Motor neuron (in vitro differentiated cells): ENCODE measurements at regions not wholly inside any gene's neighbourhood (a gene's known extent, or its start where the extent isn't known, plus 50 kb on each side); places are given as distances from the start of the nearest gene placed in this dataset.

ENCODE experiments used
- ATAC-seq, 8 experiments: fragments of 200-7000 bp; cut with Tn5 transposase; replicated peaks in 6 of 8; 2 replicates each; pipeline ENCODE4 v1.8.0; 2021; ENCODE audit warnings: mild to moderate bottlenecking in 8 of 8, moderate library complexity in 8 of 8
- H3K27ac ChIP-seq, 2 donors: fragments of 250-450 bp; sonication (Bioruptor Pico); 2 replicates each; pipeline ENCODE4 v1.9.0; 2021; ENCODE audit warnings: antibody characterized with exemption in 2 of 2, mild to moderate bottlenecking in 2 of 2, moderate library complexity in 1 of 2
- H3K4me1 ChIP-seq, 2 donors: fragments of 250-450 bp; sonication (Bioruptor Pico); replicated peaks in 1 of 2; 2 replicates each; pipeline ENCODE4 v1.6.1; 2021; ENCODE audit warnings: antibody characterized with exemption in 2 of 2, mild to moderate bottlenecking in 2 of 2, moderate library complexity in 1 of 2
- H3K4me3 ChIP-seq, 5 donors: fragments of 250-450 bp; sonication (Bioruptor Pico); 2 replicates each; pipeline ENCODE4 v1.9.0; 2021; ENCODE audit warnings: antibody characterized with exemption in 5 of 5, mild to moderate bottlenecking in 5 of 5, moderate library complexity in 4 of 5
- WGBS, 10 experiments: fragments of 450-650 bp; shearing (Covaris generic); methylation state at CpG; one replicate each; pipeline ENCODE4 v1.0.0; 2022; 5-methylcytosine and 5-hydroxymethylcytosine counted together
- in situ Hi-C, 9 experiments: fragments of 400-800 bp; cut with MboI; loops; one replicate each; pipeline ENCODE4 v1.15.0; 2021; ENCODE audit warnings: low sequenced_read_pairs in 9 of 9, low pct_unique_long_range_greater_than_20kb in 2 of 9; ENCODE audit not compliant: unreplicated experiment in 9 of 9

GRCh38 chr13:103236213-103236612 is 170.0 kb upstream of the SLC10A2 start:
- in situ Hi-C loops: no loop called here
- no peak overlapping the region for H3K27ac ChIP-seq
- WGBS, 10 experiments: 0 to 100% (median 50%) methylated on average over 1 to 2 of the region's 2 CpGs; no CpG with 5 or more reads in 4 of the 10 experiments
- H3K4me1 ChIP-seq: no peaks in the 10 kb centered on the region
- ATAC-seq: peak in 1 of 8 experiments; percentile 50
- no peak overlapping the region for H3K4me3 ChIP-seq

GRCh38 chr13:103229674-103230073 is 163.5 kb upstream of the SLC10A2 start:
- in situ Hi-C loops: no loop called here
- no peak overlapping the region for H3K27ac ChIP-seq
- ATAC-seq: no peak
- no peak overlapping the region for H3K4me3 ChIP-seq
- H3K4me1 ChIP-seq: no peaks in the 10 kb centered on the region
- 0 to 100% (median 69%) methylated on average over 1 of the region's 1 CpG; no CpG with 5 or more reads in 2 of the 10 experiments for WGBS, 10 experiments

GRCh38 chr13:103224804-103225203 is 158.6 kb upstream of the SLC10A2 start:
- 0 to 100% (median 27%) methylated on average over 1 to 4 of the region's 4 CpGs; no CpG with 5 or more reads in 2 of the 10 experiments for WGBS, 10 experiments
- ATAC-seq: no peak

GRCh38 chr13:103222683-103223082 is 156.5 kb upstream of the SLC10A2 start:
- no peaks in the 10 kb centered on the region for H3K4me1 ChIP-seq
- WGBS, 10 experiments: 13 to 94% (median 80%) methylated on average over 1 to 4 of the region's 4 CpGs
- H3K27ac ChIP-seq: no peak overlapping the region
- no peak overlapping the region for H3K4me3 ChIP-seq
- ATAC-seq: no peak
- in situ Hi-C loops: no loop called here

More at GRCh38 chr13:103224804-103225203, 158.6 kb upstream of the SLC10A2 start:
- Histone ChIP-seq H3K4me1 (no peaks in the 10 kb centered on the region), H3K27ac (no peak overlapping the region), H3K4me3 (no peak overlapping the region)
- in situ Hi-C loops: no loop called here

- in situ Hi-C loops: no loop called here
- H3K4me1 ChIP-seq: peaks cover 0 to 3% of the 10 kb centered on the region in 2 donors
- H3K4me3 ChIP-seq: no peak overlapping the region
- ATAC-seq: no peak
- no peak overlapping the region for H3K27ac ChIP-seq
- WGBS, 10 experiments: 0 to 100% (median 87%) methylated on average over 1 of the region's 1 CpG
Observed at GRCh38 chr13:103218253-103218652, 152.0 kb upstream of the SLC10A2 start.

- ATAC-seq: peak in 5 of 8 experiments; percentile 31 to 71 (median 50)
- Histone ChIP-seq H3K4me1 (peaks cover 0 to 17% of the 10 kb centered on the region in 2 donors), H3K4me3 (no peak overlapping the region), H3K27ac (no peak overlapping the region)
- 0 to 89% (median 35%) methylated on average over 1 to 6 of the region's 7 CpGs; no CpG with 5 or more reads in 2 of the 10 experiments for WGBS, 10 experiments
- in situ Hi-C loops: no loop called here
Observed at GRCh38 chr13:103213152-103213551, 146.9 kb upstream of the SLC10A2 start.

- Histone ChIP-seq H3K27ac (no peak overlapping the region), H3K4me3 (no peak overlapping the region), H3K4me1 (peaks cover 0 to 17% of the 10 kb centered on the region in 2 donors)
- WGBS, 10 experiments: 5 to 96% (median 71%) methylated on average over 3 to 4 of the region's 4 CpGs
- ATAC-seq: no peak
- in situ Hi-C loops: no loop called here
Observed at GRCh38 chr13:103210348-103210747, 144.1 kb upstream of the SLC10A2 start.

GRCh38 chr13:103203735-103204330 is 137.6 kb upstream of the SLC10A2 start:
- no peaks in the 10 kb centered on the region for H3K4me1 ChIP-seq
- no peak for ATAC-seq
- no peak overlapping the region for H3K27ac ChIP-seq
- no peak overlapping the region for H3K4me3 ChIP-seq
- in situ Hi-C loops: no loop called here

GRCh38 chr13:103200118-103200885 is 134.1 kb upstream of the SLC10A2 start:
- Histone ChIP-seq H3K27ac (no peak overlapping the region), H3K4me3 (no peak overlapping the region), H3K4me1 (no peaks in the 10 kb centered on the region)
- in situ Hi-C loops: no loop called here
- 0 to 83% (median 45%) methylated on average over 1 of the region's 1 CpG for WGBS, 10 experiments
- ATAC-seq: no peak

GRCh38 chr13:103199380-103200088 is 133.3 kb upstream of the SLC10A2 start:
- H3K27ac ChIP-seq: no peak overlapping the region
- 41 to 100% (median 100%) methylated on average over 1 to 3 of the region's 3 CpGs; no CpG with 5 or more reads in 1 of the 10 experiments for WGBS, 10 experiments
- no peaks in the 10 kb centered on the region for H3K4me1 ChIP-seq
- ATAC-seq: no peak
- in situ Hi-C loops: no loop called here
- no peak overlapping the region for H3K4me3 ChIP-seq

- in situ Hi-C loops: no loop called here
- Histone ChIP-seq H3K4me3 (no peak overlapping the region), H3K27ac (no peak overlapping the region), H3K4me1 (peaks cover 3 to 16% of the 10 kb centered on the region in 2 donors)
- WGBS, 10 experiments: 6 to 87% (median 64%) methylated on average over 1 to 3 of the region's 3 CpGs
- peak in 1 of 8 experiments; percentile 56 for ATAC-seq
Observed at GRCh38 chr13:103196356-103196755, 130.1 kb upstream of the SLC10A2 start.

GRCh38 chr13:103195762-103196161 is 129.5 kb upstream of the SLC10A2 start:
- H3K27ac ChIP-seq: no peak overlapping the region
- peaks cover 5 to 17% of the 10 kb centered on the region in 2 donors for H3K4me1 ChIP-seq
- ATAC-seq: no peak
- H3K4me3 ChIP-seq: no peak overlapping the region
- 0 to 88% (median 43%) methylated on average over 1 of the region's 1 CpG; no CpG with 5 or more reads in 1 of the 10 experiments for WGBS, 10 experiments
- in situ Hi-C loops: no loop called here

GRCh38 chr13:103194871-103195270 is 128.7 kb upstream of the SLC10A2 start:
- H3K4me1 ChIP-seq: peaks cover 8 to 24% of the 10 kb centered on the region in 2 donors
- 0 to 100% (median 60%) methylated on average over 1 to 2 of the region's 2 CpGs; no CpG with 5 or more reads in 1 of the 10 experiments for WGBS, 10 experiments
- in situ Hi-C loops: no loop called here

More at GRCh38 chr13:103194871-103195270, 128.7 kb upstream of the SLC10A2 start:
- no peak overlapping the region for H3K27ac ChIP-seq
- H3K4me3 ChIP-seq: no peak overlapping the region
- ATAC-seq: no peak
